ENCODE measurements at regions not wholly inside any gene's neighbourhood (a gene's known extent, or its start where the extent isn't known, plus 50 kb on each side); places are given as distances from the start of the nearest gene placed in this dataset.
"Not testable (repeated sequence)": the region's sequence is repeated elsewhere in the genome, so short reads cannot be mapped to it uniquely, and the experiment has no call there.

DNA sequence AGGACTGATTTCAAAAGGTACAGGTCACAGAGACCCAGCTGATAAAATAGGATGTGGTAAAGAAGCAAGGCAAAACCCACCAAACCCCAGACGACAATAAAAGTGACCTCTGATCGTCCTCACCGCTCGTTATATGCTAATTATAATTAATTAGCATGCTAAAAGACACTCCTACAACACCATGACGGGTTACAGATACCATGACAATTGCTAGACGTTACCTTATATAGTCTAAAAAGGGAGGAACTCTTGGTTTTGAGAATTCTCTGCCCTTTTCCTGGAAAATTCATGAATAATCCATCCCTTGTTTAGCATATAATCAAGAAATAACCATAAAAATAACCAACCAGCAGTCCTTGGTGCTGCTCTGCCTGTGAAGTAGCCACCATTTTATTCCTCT, 74.7 kb upstream of the MB21D2 start:
- no peak overlapping the region for H3K27ac ChIP-seq (ENCODE audit: low read depth, low read length, poor library complexity, severe bottlenecking)
- intact Hi-C loops (cut with micrococcal nuclease; ENCODE audit: unreplicated experiment), result no loop called here
- no peaks in the 10 kb centered on the region for H3K27me3 ChIP-seq (replicated peaks; ENCODE audit: insufficient read depth, low read depth, low read length, poor library complexity)
- H3K4me1 ChIP-seq (ENCODE audit: insufficient read depth, low read length, poor library complexity, severe bottlenecking), result no peaks in the 10 kb centered on the region
- no peak overlapping the region for H3K4me3 ChIP-seq (ENCODE audit: low read depth, low read length, poor library complexity, severe bottlenecking)
- H3K9me3 ChIP-seq (ENCODE audit: low read depth, low read length, poor library complexity, severe bottlenecking), result no peaks in the 10 kb centered on the region
- no peak for DNase-seq (ENCODE audit: low spot score)
- POLR2A ChIA-PET (ENCODE audit: low non-redundant PET), result no interaction called here
- CTCF ChIA-PET, result no interaction called here
- TF ChIP-seq EZH2 (IDR thresholded peaks at IDR 0.05; ENCODE audit: borderline replicate concordance, low read depth, low read length, poor library complexity, severe bottlenecking), result no peak
- TF ChIP-seq, protein P1, sequence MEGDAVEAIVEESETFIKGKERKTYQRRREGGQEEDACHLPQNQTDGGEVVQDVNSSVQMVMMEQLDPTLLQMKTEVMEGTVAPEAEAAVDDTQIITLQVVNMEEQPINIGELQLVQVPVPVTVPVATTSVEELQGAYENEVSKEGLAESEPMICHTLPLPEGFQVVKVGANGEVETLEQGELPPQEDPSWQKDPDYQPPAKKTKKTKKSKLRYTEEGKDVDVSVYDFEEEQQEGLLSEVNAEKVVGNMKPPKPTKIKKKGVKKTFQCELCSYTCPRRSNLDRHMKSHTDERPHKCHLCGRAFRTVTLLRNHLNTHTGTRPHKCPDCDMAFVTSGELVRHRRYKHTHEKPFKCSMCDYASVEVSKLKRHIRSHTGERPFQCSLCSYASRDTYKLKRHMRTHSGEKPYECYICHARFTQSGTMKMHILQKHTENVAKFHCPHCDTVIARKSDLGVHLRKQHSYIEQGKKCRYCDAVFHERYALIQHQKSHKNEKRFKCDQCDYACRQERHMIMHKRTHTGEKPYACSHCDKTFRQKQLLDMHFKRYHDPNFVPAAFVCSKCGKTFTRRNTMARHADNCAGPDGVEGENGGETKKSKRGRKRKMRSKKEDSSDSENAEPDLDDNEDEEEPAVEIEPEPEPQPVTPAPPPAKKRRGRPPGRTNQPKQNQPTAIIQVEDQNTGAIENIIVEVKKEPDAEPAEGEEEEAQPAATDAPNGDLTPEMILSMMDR (conservative IDR thresholded peaks at IDR 0.05; ENCODE audit: low read depth, low read length), result no peak
- no TSS peak for BruUV-seq (replicated peaks)
- H3K36me3 ChIP-seq (ENCODE audit: insufficient read depth, low read length, poor library complexity, severe bottlenecking), result no peaks in the 10 kb centered on the region

DNA sequence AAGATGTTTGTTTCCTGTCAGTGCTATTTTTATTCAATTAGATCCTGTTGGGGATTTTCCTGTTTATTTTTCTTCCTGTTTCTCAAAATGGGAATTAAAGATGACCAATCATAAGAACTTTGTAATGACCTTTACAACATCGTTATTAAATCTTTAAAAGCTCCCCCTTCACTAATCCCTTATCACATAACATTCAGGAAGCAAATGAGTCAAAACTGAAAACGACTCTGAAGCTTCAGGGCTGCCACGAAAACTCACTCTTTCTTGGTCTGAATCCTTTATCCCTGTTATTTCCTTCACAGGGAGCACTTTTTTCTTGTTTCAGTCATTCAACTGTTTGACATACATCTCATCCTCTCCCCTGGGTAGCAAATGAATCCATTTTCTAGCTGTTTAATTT, 75.8 kb upstream of the MB21D2 start:
- no peak for TF ChIP-seq EZH2 (IDR thresholded peaks at IDR 0.05; ENCODE audit: borderline replicate concordance, low read depth, low read length, poor library complexity, severe bottlenecking)
- no peaks in the 10 kb centered on the region for H3K27me3 ChIP-seq (replicated peaks; ENCODE audit: insufficient read depth, low read depth, low read length, poor library complexity)
- no TSS peak for BruUV-seq (replicated peaks)
- no peaks in the 10 kb centered on the region for H3K4me1 ChIP-seq (ENCODE audit: insufficient read depth, low read length, poor library complexity, severe bottlenecking)
- H3K4me3 ChIP-seq (ENCODE audit: low read depth, low read length, poor library complexity, severe bottlenecking), result no peak overlapping the region
- intact Hi-C loops (cut with micrococcal nuclease; ENCODE audit: unreplicated experiment), result no loop called here
- no peaks in the 10 kb centered on the region for H3K36me3 ChIP-seq (ENCODE audit: insufficient read depth, low read length, poor library complexity, severe bottlenecking)
- CTCF ChIA-PET, result no interaction called here
- H3K27ac ChIP-seq (ENCODE audit: low read depth, low read length, poor library complexity, severe bottlenecking), result no peak overlapping the region
- POLR2A ChIA-PET (ENCODE audit: low non-redundant PET), result no interaction called here
- H3K9me3 ChIP-seq (ENCODE audit: low read depth, low read length, poor library complexity, severe bottlenecking), result no peaks in the 10 kb centered on the region
- no peak for DNase-seq (ENCODE audit: low spot score)

DNA sequence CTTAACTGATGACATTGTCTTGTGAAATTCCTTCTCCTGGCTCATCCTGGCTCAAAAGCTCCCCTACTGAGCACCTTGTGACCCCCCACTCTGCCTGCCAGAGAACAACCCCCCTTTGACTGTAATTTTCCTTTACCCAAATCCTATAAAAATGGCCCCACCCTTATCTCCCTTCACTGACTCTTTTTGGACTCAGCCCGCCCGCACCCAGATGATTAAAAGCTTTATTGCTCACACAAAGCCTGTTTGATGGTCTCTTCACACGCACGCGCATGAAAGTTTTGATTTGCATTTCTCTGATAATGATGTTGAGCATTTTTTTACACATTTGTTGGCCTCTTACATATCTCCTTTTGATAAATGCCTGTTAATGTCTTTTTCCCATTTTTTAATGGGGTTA, 83.5 kb upstream of the MB21D2 start:
- BruUV-seq (replicated peaks); H3K36me3 ChIP-seq (ENCODE audit: insufficient read depth, low read length, poor library complexity, severe bottlenecking); H3K9me3 ChIP-seq (ENCODE audit: low read depth, low read length, poor library complexity, severe bottlenecking); POLR2A ChIA-PET (ENCODE audit: low non-redundant PET); H3K4me1 ChIP-seq (ENCODE audit: insufficient read depth, low read length, poor library complexity, severe bottlenecking); DNase-seq (ENCODE audit: low spot score); CTCF ChIA-PET; H3K4me3 ChIP-seq (ENCODE audit: low read depth, low read length, poor library complexity, severe bottlenecking); intact Hi-C loops (cut with micrococcal nuclease; ENCODE audit: unreplicated experiment); H3K27me3 ChIP-seq (replicated peaks; ENCODE audit: insufficient read depth, low read depth, low read length, poor library complexity); H3K27ac ChIP-seq (ENCODE audit: low read depth, low read length, poor library complexity, severe bottlenecking): not testable (repeated sequence)

DNA sequence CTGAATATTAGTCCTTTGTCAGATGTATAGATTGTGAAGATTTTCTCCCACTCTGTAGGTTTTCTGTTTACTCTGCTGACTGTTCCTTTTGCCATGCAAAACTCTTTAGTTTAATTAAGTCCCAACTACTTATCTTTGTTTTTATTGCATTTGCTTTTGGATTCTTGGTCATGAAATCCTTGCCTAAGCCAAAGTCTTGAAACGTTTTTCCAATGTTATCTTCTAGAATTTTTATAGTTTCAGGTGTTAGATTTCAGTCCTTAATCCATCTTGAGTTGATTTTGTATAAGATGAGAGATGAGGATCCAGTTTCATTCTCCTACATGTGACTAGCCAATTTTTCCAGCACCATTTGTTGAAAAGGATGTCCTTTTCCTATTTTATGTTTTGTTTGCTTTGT, 86.0 kb upstream of the MB21D2 start:
- BruUV-seq (replicated peaks); DNase-seq (ENCODE audit: low spot score); H3K36me3 ChIP-seq (ENCODE audit: insufficient read depth, low read length, poor library complexity, severe bottlenecking); H3K27me3 ChIP-seq (replicated peaks; ENCODE audit: insufficient read depth, low read depth, low read length, poor library complexity); H3K9me3 ChIP-seq (ENCODE audit: low read depth, low read length, poor library complexity, severe bottlenecking); H3K27ac ChIP-seq (ENCODE audit: low read depth, low read length, poor library complexity, severe bottlenecking); intact Hi-C loops (cut with micrococcal nuclease; ENCODE audit: unreplicated experiment); CTCF ChIA-PET; H3K4me3 ChIP-seq (ENCODE audit: low read depth, low read length, poor library complexity, severe bottlenecking); H3K4me1 ChIP-seq (ENCODE audit: insufficient read depth, low read length, poor library complexity, severe bottlenecking); POLR2A ChIA-PET (ENCODE audit: low non-redundant PET): not testable (repeated sequence)

DNA sequence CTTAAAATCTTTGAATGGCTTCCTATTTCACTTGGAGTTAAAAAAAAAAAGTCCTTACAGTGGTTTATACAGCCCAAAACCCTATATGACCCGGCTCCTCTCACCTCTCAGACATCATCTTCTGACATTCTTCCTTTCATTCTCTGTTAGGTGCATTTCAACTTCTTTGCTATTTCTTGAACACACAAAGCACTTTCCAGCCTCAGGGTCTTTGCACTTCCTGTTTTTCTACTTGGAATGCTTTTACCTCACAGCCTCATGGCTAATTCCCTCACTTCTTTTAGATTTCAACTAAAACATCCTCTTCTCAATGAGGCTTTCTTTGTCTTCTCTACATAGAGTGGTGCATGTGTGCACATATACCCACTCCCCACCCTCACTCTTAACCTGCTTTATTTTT, 91.0 kb upstream of the MB21D2 start:
- no TSS peak for BruUV-seq (replicated peaks)
- CTCF ChIA-PET, result no interaction called here
- H3K27ac ChIP-seq (ENCODE audit: low read depth, low read length, poor library complexity, severe bottlenecking), result no peak overlapping the region
- H3K9me3 ChIP-seq (ENCODE audit: low read depth, low read length, poor library complexity, severe bottlenecking), result no peaks in the 10 kb centered on the region
- intact Hi-C loops (cut with micrococcal nuclease; ENCODE audit: unreplicated experiment), result no loop called here
- POLR2A ChIA-PET (ENCODE audit: low non-redundant PET), result no interaction called here
- TF ChIP-seq EZH2 (IDR thresholded peaks at IDR 0.05; ENCODE audit: borderline replicate concordance, low read depth, low read length, poor library complexity, severe bottlenecking), result no peak
- TF ChIP-seq, protein P1 (conservative IDR thresholded peaks at IDR 0.05; ENCODE audit: low read depth, low read length), result no peak
- no peaks in the 10 kb centered on the region for H3K27me3 ChIP-seq (replicated peaks; ENCODE audit: insufficient read depth, low read depth, low read length, poor library complexity)
- no peak for DNase-seq (ENCODE audit: low spot score)
- H3K36me3 ChIP-seq (ENCODE audit: insufficient read depth, low read length, poor library complexity, severe bottlenecking), result no peaks in the 10 kb centered on the region
- no peak overlapping the region for H3K4me3 ChIP-seq (ENCODE audit: low read depth, low read length, poor library complexity, severe bottlenecking)
- no peaks in the 10 kb centered on the region for H3K4me1 ChIP-seq (ENCODE audit: insufficient read depth, low read length, poor library complexity, severe bottlenecking)

Measured in A673 (cell line).